CD4-positive, alpha-beta memory T cell (primary cell): ENCODE measurements at regions not wholly inside any gene's neighbourhood (a gene's known extent, or its start where the extent isn't known, plus 50 kb on each side); places are given as distances from the start of the nearest gene placed in this dataset.
A peak's percentile ranks its signal among the peaks of the same experiment; 100 is the strongest.

Experiments
- CTCF ChIA-PET: fragments of 350-600 bp; sonication (Branson Sonifier 250); formaldehyde crosslinking; loops from one replicate; lab custom pipeline; 2021; ENCODE audit warnings: inconsistent platforms; ENCODE audit not compliant: partially characterized antibody; lab: Charles Lee
- POLR2A ChIA-PET: fragments of 350-600 bp; sonication (Branson Sonifier 250); formaldehyde crosslinking; loops from one replicate; lab custom pipeline; 2021; ENCODE audit not compliant: partially characterized antibody; lab: Charles Lee
- DNase-seq, 5 donors: peaks; one replicate each; pipeline versions ENCODE4 v3.0.0 to v3.0.0-alpha.2; 2020 to 2022; ENCODE audit warnings: mixed read lengths in 1 of 5
- H3K27ac ChIP-seq: one replicate; pipeline ENCODE4 v1.7.0; 2013; ENCODE audit warnings: low read depth, low read length
- H3K27me3 ChIP-seq: 2 replicates; pipeline ENCODE4 v1.7.0; 2013; ENCODE audit warnings: mild to moderate bottlenecking, low read length, moderate library complexity; ENCODE audit not compliant: insufficient read depth
- H3K36me3 ChIP-seq: 2 replicates; pipeline ENCODE4 v1.7.0; 2013; ENCODE audit warnings: mild to moderate bottlenecking, low read length, moderate library complexity; ENCODE audit not compliant: insufficient read depth
- H3K4me1 ChIP-seq: 2 replicates; pipeline ENCODE4 v1.7.0; 2013; ENCODE audit warnings: mild to moderate bottlenecking, low read length, moderate library complexity; ENCODE audit not compliant: insufficient read depth
- H3K4me3 ChIP-seq, 2 donors: one replicate each; pipeline ENCODE4 v1.7.0; 2013; ENCODE audit warnings: low read length in 2 of 2, mild to moderate bottlenecking in 1 of 2
- H3K9me3 ChIP-seq, 2 donors: one replicate each; pipeline ENCODE4 v1.7.0; 2013; ENCODE audit warnings: low read length in 2 of 2, control low read depth in 1 of 2; ENCODE audit not compliant: control insufficient read depth in 1 of 2
- H3K27ac Mint-ChIP-seq, 7 donors: one replicate each; pipeline ENCODE4 v1.8.0; 2020 to 2021; ENCODE audit warnings: mixed read lengths in 7 of 7, mild to moderate bottlenecking in 6 of 7, inconsistent platforms in 3 of 7, moderate library complexity in 3 of 7
- H3K27me3 Mint-ChIP-seq, 2 donors: one replicate each; pipeline ENCODE4 v1.8.0; 2020 to 2021; ENCODE audit warnings: mixed read lengths in 2 of 2
- H3K36me3 Mint-ChIP-seq, 2 donors: one replicate each; pipeline ENCODE4 v1.8.0; 2020 to 2021; ENCODE audit warnings: mixed read lengths in 2 of 2, inconsistent platforms in 1 of 2, mild to moderate bottlenecking in 1 of 2
- H3K4me1 Mint-ChIP-seq, 4 donors: one replicate each; pipeline ENCODE4 v1.8.0; 2020 to 2021; ENCODE audit warnings: mixed read lengths in 4 of 4, mild to moderate bottlenecking in 1 of 4
- H3K4me3 Mint-ChIP-seq, 8 donors: one replicate each; pipeline ENCODE4 v1.8.0; 2020 to 2021; ENCODE audit warnings: mixed read lengths in 8 of 8, mild to moderate bottlenecking in 7 of 8, moderate library complexity in 6 of 8, inconsistent platforms in 3 of 8
- H3K9me3 Mint-ChIP-seq, 8 donors: one replicate each; pipeline ENCODE4 v1.8.0; 2020 to 2021; ENCODE audit warnings: mixed read lengths in 8 of 8, mild to moderate bottlenecking in 5 of 8, inconsistent platforms in 3 of 8, moderate library complexity in 1 of 8
- intact Hi-C: fragments of 100-400 bp; cut with micrococcal nuclease; formaldehyde crosslinking; loops from one replicate; pipeline ENCODE4 v1.15.1; 2023

DNA sequence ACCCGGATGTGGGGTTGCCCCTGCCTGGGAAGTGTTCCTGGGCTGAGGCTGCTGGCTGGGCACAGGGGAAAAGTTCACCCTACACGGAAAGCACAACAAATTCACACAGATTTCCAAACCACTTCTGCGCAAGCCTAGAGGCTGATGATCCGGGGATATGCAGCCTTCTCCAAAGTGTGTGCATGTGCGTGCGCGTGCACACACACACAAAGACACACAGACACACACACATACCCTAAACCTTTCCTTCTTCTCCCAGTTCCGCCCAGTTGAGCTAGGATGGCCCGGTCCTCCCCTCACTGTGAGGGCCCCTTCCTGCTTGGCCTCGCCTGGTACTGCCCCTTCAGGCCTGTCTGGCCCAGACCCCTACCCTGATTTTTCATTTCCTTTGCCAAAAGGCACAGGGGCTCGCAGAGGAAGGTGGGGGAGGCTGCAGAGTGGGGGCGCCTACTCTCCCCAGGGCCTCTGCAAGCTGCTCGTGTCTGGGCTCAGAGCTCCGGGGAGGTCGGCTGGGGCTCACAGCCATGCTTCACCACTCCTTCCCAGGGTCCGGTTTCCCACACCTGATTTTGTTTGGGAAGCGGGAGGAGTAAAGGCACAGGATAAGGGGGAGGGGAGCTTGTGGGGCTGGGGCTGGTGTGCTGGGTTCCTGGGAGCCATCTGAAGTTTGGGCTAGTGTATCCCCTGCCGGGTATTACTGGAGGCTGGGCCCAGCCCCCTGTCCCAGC is 144.7 kb downstream of the ENGASE start:
- ChIA-PET POLR2A (no interaction called here), CTCF (no interaction called here)
- Histone ChIP-seq H3K4me3 (no peak overlapping the region), H3K27ac (no peak overlapping the region), H3K36me3 (no peaks in the 10 kb centered on the region), H3K4me1 (no peaks in the 10 kb centered on the region), H3K27me3 (no peaks in the 10 kb centered on the region), H3K9me3 (no peaks in the 10 kb centered on the region)
- peaks cover 4 to 10% (median 5%) of the 10 kb centered on the region in 4 donors for H3K4me1 Mint-ChIP-seq
- peaks cover 32 to 34% of the 10 kb centered on the region in 2 donors for H3K27me3 Mint-ChIP-seq
- no peaks in the 10 kb centered on the region for H3K36me3 Mint-ChIP-seq
- H3K4me3 Mint-ChIP-seq, result no peak overlapping the region
- no peak overlapping the region for H3K27ac Mint-ChIP-seq
- peaks cover 0 to 2% (median 0%) of the 10 kb centered on the region in 8 donors for H3K9me3 Mint-ChIP-seq
- no peak for DNase-seq
- intact Hi-C loops, result no loop called here

DNA sequence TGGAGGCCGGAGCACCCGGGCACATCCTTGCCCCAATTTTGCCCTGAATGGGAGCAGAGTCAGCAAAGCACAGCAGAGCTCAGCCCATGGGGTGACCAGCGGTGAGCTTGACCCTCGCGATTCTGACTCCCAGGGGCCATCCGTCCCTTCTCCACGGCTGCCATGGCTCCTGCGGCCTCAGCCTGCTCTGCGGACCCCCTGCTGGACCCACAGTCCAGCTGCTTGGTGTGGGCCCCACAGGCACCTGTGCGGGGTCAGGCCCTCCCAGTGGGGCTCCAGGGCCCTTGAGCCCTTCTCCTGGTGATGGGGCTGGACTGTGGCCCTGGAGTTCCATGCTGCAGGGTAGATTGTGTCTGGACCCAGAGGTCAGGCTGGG is 144.2 kb downstream of the ENGASE start:
- no peaks in the 10 kb centered on the region for H3K36me3 ChIP-seq
- intact Hi-C loops, result no loop called here
- peaks cover 0 to 2% (median 0%) of the 10 kb centered on the region in 8 donors for H3K9me3 Mint-ChIP-seq
- no peak overlapping the region for H3K27ac Mint-ChIP-seq
- no peak overlapping the region for H3K27ac ChIP-seq
- H3K36me3 Mint-ChIP-seq, result no peaks in the 10 kb centered on the region
- no peak overlapping the region for H3K4me3 Mint-ChIP-seq
- ChIA-PET POLR2A (no interaction called here), CTCF (no interaction called here)
- H3K4me1 ChIP-seq, result no peaks in the 10 kb centered on the region
- no peaks in the 10 kb centered on the region for H3K9me3 ChIP-seq
- no peak overlapping the region for H3K4me3 ChIP-seq
- no peaks in the 10 kb centered on the region for H3K27me3 ChIP-seq
- DNase-seq, result no peak
- H3K4me1 Mint-ChIP-seq, result peaks cover 4 to 10% (median 6%) of the 10 kb centered on the region in 4 donors
- peaks cover 30 to 31% of the 10 kb centered on the region in 2 donors for H3K27me3 Mint-ChIP-seq

DNA sequence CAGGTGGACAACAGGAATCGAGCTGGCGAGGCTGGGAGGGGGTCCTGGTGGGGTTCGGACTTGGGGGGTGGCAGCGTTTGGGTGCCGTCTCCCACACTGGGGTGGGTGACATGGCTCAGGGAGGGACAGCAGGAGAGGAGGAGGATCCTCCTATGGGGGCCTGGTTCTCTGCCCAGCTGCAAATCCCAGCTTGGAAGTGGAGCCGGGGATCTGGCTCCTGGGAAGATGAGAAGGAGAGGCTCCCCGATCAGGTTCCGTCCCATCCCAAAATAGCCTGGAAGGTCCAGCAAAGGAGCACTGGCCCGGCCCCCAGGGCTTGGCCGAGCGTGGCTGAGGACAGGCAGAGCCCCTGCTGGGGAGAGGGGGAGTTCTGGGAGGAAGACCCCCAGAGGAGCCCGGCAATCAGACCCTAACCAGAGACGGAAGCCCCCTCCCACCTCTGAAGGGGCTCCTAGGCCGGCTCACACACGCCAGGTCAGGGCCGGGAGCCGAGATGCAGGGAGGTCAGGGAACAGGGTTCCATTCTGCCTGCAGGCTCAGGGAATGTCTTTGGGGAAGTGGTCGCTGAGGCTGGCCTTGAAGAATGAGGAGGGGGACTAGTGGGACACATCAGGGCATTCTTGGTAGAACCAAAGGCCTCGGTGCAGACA is 143.7 kb downstream of the ENGASE start:
- Histone ChIP-seq H3K4me3 (no peak overlapping the region), H3K36me3 (no peaks in the 10 kb centered on the region), H3K9me3 (no peaks in the 10 kb centered on the region), H3K27ac (no peak overlapping the region), H3K4me1 (no peaks in the 10 kb centered on the region), H3K27me3 (no peaks in the 10 kb centered on the region)
- peaks cover 4 to 10% (median 6%) of the 10 kb centered on the region in 4 donors for H3K4me1 Mint-ChIP-seq
- no peak for DNase-seq
- no peaks in the 10 kb centered on the region for H3K36me3 Mint-ChIP-seq
- peak overlapping the region in 1 of 8 donors; percentile 29 for H3K4me3 Mint-ChIP-seq
- ChIA-PET POLR2A (no interaction called here), CTCF (no interaction called here)
- peaks cover 0 to 2% (median 0%) of the 10 kb centered on the region in 8 donors for H3K9me3 Mint-ChIP-seq
- peaks cover 31 to 33% of the 10 kb centered on the region in 2 donors for H3K27me3 Mint-ChIP-seq
- intact Hi-C loops, result no loop called here
- no peak overlapping the region for H3K27ac Mint-ChIP-seq

DNA sequence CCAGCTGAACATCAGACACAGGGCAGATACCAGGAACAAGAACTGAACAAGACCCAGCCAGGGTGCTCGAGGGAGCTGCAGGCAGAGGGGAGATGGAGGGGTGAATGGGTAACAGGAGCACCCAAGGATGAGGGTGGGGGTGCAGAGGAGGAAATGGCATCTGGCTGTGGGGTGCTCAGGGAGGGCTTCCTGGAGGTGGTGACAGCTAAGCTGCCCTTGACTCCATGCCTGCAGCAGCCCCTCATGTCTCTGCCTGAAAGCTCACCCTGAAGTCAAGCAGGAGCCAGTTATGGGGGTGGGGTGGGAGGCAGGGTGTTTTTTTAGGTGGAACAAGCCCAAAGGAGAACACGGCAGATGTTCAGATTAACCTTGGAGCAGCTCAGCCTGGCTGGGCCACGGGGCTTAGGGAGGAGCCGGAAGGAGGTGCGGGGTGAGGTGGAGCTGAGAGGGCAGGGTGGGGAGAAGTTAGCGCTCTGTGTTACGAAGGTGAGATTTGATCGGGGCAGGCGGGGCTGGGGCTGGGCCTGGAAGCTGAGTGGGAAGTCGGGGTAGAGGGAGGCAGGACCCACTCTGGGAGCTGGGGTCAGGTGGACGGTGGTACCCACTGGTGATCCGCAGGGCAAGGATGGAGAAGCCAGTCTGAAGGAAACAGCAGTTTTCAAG is 143.0 kb downstream of the ENGASE start:
- Histone ChIP-seq H3K36me3 (no peaks in the 10 kb centered on the region), H3K4me3 (no peak overlapping the region), H3K9me3 (no peaks in the 10 kb centered on the region), H3K27ac (no peak overlapping the region), H3K4me1 (no peaks in the 10 kb centered on the region), H3K27me3 (no peaks in the 10 kb centered on the region)
- H3K36me3 Mint-ChIP-seq, result no peaks in the 10 kb centered on the region
- intact Hi-C loops, result no loop called here
- peaks cover 0 to 2% (median 0%) of the 10 kb centered on the region in 8 donors for H3K9me3 Mint-ChIP-seq
- peaks cover 28 to 31% of the 10 kb centered on the region in 2 donors for H3K27me3 Mint-ChIP-seq
- H3K4me3 Mint-ChIP-seq, result peak overlapping the region in 1 of 8 donors; percentile 32
- H3K4me1 Mint-ChIP-seq, result peaks cover 4 to 10% (median 6%) of the 10 kb centered on the region in 4 donors
- ChIA-PET POLR2A (no interaction called here), CTCF (no interaction called here)
- H3K27ac Mint-ChIP-seq, result no peak overlapping the region
- DNase-seq, result no peak

DNA sequence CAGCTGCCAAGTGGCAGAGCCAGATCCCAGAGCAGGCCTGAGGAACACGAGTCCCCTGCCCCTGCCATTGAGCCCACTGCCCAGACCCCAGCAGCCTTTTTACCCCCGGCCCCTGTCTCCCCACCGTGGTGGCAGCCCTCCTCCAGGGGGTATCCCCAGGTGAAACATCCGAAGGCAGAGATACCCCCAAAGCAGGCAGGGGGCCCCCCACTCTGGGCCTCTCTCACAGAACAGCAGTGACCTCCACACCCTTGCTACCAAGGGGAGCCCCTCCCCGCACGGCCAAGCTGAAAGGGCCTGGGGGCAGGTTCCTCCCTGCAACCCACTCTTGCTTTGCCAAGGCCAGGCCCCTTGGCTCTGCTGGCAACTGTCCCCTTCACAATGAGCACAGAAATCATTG is 142.2 kb downstream of the ENGASE start:
- DNase-seq, result no peak
- Histone ChIP-seq H3K4me1 (no peaks in the 10 kb centered on the region), H3K36me3 (no peaks in the 10 kb centered on the region), H3K9me3 (no peaks in the 10 kb centered on the region), H3K4me3 (no peak overlapping the region), H3K27me3 (no peaks in the 10 kb centered on the region), H3K27ac (no peak overlapping the region)
- POLR2A ChIA-PET, result no interaction called here
- no peaks in the 10 kb centered on the region for H3K36me3 Mint-ChIP-seq
- H3K27ac Mint-ChIP-seq, result no peak overlapping the region
- peak overlapping the region in 1 of 8 donors; percentile 29 for H3K4me3 Mint-ChIP-seq
- intact Hi-C loops, result no loop called here
- peaks cover 28 to 32% of the 10 kb centered on the region in 2 donors for H3K27me3 Mint-ChIP-seq
- H3K4me1 Mint-ChIP-seq, result peaks cover 4 to 10% (median 6%) of the 10 kb centered on the region in 4 donors
- CTCF ChIA-PET, result no interaction called here
- peaks cover 0 to 2% (median 0%) of the 10 kb centered on the region in 8 donors for H3K9me3 Mint-ChIP-seq

DNA sequence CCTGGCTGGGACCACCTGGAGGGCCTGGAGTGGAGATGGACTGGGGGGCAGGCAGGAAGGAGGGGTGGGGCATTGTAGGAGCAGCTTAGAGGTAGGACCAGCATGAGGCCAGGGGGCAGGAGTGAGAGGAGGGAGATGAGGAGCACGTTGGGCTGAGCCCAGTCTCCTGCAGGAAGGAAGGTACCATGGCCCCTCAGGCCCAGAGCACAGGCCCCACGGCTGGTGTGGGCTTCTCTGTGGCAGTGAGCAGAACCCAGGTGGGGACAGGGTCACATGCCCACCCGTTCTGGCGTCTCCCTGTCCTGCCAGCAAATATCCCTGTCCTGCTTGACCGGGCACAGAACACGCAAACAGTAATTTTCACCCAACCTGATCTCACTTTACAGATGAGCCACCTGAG is 141.8 kb downstream of the ENGASE start:
- Histone ChIP-seq H3K4me3 (no peak overlapping the region), H3K27me3 (no peaks in the 10 kb centered on the region), H3K4me1 (no peaks in the 10 kb centered on the region), H3K9me3 (no peaks in the 10 kb centered on the region), H3K27ac (no peak overlapping the region), H3K36me3 (no peaks in the 10 kb centered on the region)
- ChIA-PET POLR2A (no interaction called here), CTCF (no interaction called here)
- DNase-seq, result no peak
- Mint-ChIP-seq H3K27me3 (peaks cover 28 to 31% of the 10 kb centered on the region in 2 donors), H3K27ac (no peak overlapping the region), H3K9me3 (peaks cover 0 to 2% (median 0%) of the 10 kb centered on the region in 8 donors), H3K36me3 (no peaks in the 10 kb centered on the region), H3K4me3 (peak overlapping the region in 1 of 8 donors; percentile 29), H3K4me1 (peaks cover 4 to 10% (median 6%) of the 10 kb centered on the region in 4 donors)
- intact Hi-C loops, result no loop called here

DNA sequence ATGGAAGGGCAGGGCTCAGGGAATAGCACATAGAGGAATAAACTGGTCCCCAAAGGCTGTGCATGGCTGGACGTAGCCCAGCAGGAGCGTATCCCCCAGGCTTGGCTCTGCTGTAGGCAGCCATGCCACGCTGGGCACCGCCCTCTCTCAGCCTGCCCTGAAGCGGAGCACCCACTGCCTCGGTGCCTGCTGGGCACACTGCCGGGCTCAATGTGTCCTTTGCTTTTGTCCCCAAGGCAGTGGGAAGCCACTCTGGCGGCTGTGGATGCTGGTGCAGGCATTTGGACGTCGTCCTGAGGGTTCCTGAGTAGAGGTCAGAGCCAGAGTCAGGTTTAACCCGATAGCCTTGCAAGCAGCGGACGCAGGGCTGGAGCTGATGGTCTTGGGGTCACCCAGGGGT is 141.0 kb downstream of the ENGASE start:
- no peak overlapping the region for H3K27ac ChIP-seq
- H3K4me3 Mint-ChIP-seq, result no peak overlapping the region
- CTCF ChIA-PET, result no interaction called here
- no peaks in the 10 kb centered on the region for H3K9me3 ChIP-seq
- H3K4me1 Mint-ChIP-seq, result peaks cover 4 to 6% (median 5%) of the 10 kb centered on the region in 4 donors
- H3K27me3 Mint-ChIP-seq, result peaks cover 27 to 34% of the 10 kb centered on the region in 2 donors
- no peaks in the 10 kb centered on the region for H3K27me3 ChIP-seq
- POLR2A ChIA-PET, result no interaction called here
- H3K27ac Mint-ChIP-seq, result no peak overlapping the region
- intact Hi-C loops, result no loop called here
- H3K36me3 ChIP-seq, result no peaks in the 10 kb centered on the region
- no peaks in the 10 kb centered on the region for H3K4me1 ChIP-seq
- no peak overlapping the region for H3K4me3 ChIP-seq
- H3K36me3 Mint-ChIP-seq, result no peaks in the 10 kb centered on the region
- peaks cover 0 to 2% (median 0%) of the 10 kb centered on the region in 8 donors for H3K9me3 Mint-ChIP-seq
- no peak for DNase-seq
